ENCODE measurements at regions not wholly inside any gene's neighbourhood (a gene's known extent, or its start where the extent isn't known, plus 50 kb on each side); places are given as distances from the start of the nearest gene placed in this dataset.
A peak's percentile ranks its signal among the peaks of the same experiment; 100 is the strongest.
"Not testable (repeated sequence)": the region's sequence is repeated elsewhere in the genome, so short reads cannot be mapped to it uniquely, and the experiment has no call there.

DNA sequence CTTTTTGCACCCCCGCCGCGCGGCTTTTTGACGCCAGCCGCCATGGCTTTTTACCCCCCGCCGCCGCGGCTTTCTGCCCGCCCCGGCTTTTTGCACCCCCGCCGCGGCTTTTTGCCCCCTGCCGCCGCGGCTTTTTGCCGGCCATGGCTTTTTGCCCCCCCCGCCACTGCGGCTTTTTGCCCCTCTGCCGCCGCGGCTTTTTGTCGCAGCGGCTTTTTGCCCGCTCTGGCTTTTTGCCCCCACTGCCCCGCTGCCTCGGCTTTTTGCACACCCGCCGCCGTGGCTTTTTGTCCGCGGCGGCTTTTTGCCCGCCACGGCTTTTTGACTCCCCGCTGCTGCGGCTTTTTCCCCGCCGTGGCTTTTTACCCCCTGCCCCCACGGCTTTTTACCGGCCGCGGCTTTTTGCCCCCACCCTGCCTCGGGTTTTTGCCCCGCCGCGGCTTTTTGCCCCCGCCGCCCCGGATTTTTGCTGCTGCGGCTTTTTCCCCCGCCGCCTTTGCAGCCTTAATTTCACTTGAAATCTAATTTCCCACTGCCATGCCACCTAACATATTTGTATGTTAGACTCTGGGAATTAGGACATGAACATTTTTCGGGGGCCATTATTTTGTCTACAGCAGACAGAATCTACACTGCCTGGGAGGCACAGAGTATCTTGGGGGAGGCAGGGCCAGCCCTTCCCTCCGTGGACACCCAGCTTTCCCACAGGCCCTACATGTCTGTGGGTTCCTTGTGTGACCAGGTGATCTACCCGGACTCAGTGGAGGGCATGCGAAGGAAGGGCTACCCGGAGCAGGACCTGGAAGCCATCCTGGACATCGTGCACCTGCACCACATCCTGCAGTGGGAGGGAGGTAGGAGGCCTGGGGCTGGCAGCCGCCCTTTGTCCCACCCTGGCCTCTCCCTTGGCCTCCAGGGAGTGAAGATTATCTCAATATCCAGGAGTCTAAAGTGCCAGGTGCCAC lies 3031.0 kb upstream of the TEKT4 start:
- DNase-seq (ENCODE audit: low spot score) = no peak

DNA sequence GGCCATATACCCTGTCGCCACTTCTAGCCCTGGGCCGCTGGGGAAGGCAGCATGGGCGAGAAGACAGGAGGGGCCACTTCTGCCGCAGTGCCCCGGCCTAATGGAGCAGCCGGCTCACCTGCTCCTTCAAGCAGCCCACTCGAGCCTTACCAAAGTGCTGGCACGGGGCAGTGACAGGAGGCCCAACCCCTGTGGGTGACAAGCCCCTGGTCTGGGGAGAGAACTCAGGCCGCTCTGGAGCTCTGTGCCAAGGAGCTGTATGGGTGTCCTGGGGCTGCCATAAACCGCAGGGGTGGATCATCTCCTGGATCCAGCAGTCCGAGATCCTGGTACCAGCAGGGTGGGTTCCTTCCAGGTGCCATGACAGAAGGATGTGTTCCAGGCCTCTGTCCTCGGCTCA lies 3029.0 kb upstream of the TEKT4 start:
- not testable (repeated sequence) for DNase-seq (ENCODE audit: low spot score)

DNA sequence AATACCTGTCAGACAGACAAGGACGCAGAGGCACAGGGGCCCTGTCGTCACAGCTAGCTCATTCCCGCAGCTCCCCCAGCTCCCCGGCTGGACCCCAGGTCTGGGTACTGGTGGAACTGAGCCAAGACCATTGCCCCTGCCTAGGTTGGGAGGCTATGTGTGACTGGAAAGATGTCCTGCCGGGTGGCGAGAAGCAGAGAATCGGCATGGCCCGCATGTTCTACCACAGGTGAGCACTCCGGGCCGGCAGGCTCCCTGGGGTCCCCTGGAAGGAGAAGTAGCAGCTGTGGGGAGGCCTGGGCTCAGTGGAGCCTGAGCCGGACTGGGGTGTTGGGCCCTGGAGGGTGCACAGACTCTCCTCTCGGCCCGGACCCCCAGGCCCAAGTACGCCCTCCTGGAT lies 3028.3 kb upstream of the TEKT4 start:
- not testable (repeated sequence) for DNase-seq (ENCODE audit: low spot score)

- DNase-seq (ENCODE audit: low spot score) = not testable (repeated sequence)
Measured at GRCh38 chr2:91843723-91844450, 3027.3 kb upstream of the TEKT4 start.

DNA sequence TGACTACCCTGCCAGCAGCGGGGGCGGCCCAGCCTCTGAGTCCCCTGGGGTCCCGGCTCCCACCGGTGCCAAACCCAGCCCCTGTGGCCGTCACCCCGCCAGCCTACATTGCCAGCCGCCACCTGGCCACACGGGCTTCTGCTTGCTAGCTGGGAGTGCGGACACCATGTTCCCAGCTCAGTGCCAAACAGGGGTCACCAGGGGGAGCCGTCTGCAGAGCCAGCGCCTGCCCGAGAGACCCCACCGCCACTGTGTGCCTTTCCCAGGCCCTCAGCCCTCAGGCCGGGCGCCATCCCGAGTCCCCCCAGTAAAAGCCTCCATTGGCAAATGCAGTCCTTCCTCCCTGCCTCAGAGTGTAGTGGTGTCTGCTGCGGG lies 3026.8 kb upstream of the TEKT4 start:
- not testable (repeated sequence) for DNase-seq (ENCODE audit: low spot score)

DNA sequence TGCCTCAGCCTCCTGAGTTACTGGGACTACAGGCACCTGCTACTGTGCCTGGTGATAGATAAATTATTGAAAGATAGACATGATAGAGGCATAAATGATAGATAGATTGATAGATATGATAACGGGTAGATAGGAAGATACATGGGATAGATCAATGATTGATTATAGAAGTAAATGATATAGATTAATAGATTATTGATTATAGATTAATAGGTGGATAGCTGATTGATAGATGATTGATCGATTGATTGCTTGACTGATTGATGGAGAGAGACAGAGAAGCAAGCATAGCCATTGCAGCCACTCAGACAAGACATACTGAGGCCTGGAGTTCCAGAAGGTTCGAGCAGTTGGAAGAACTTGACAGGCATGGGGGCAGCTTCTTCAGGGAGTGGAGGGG lies 3024.8 kb upstream of the TEKT4 start:
- DNase-seq (ENCODE audit: low spot score) = not testable (repeated sequence)

DNA sequence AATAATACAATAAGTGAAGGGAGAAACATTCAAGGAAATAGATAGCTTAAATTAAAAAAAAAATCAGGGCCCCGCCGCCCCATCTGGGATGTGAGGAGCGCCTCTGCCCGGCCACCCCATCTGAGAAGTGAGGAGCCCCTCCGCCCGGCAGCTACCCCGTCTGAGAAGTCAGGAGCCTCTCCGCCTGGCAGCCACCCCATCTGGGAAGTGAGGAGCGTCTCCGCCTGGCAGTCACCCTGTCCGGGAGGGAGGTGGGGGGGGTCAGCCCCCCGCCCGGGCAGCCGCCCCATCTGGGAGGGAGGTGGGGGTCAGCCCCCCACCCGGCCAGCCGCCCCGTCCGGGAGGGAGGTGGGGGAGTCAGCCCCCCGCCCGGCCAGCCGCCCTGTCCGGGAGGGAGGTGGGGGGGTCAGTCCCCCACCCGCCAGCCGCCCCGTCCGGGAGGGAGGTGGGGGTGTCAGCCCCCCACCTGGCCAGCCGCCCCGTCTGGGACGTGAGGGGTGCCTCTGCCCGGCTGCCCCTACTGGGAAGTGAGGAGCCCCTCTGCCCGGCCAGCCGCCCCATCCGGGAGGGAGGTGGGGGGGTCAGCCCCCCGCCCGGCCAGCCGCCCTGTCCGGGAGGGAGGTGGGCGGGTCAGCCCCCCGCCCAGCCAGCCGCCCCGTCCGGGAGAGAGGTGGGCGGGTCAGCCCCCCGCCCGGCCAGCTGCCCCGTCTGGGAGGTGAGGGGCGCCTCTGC lies 3019.4 kb upstream of the TEKT4 start:
- DNase-seq (ENCODE audit: low spot score) = not testable (repeated sequence)

DNA sequence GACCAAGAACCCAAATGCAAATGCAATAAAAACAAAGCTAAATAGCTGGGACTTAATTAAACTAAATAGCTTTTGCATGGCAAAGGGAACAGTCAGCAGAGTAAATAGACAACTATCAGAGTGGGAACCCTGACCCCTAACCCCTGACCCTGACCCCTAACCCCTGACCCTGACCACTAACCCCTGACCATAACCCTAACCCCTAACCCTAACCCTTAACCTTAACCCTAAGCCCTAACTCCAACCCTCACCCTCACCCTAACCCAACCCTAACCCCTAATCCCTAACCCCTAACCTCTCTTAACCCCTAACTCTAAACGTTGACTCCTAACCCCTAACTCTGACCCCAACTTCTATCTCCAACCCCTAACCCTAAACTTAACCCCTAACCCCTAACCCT lies 3014.3 kb upstream of the TEKT4 start:
- not testable (repeated sequence) for DNase-seq (ENCODE audit: low spot score)

GRCh38 chr2:91857711-91858110 lies 3013.5 kb upstream of the TEKT4 start:
- not testable (repeated sequence) for DNase-seq (ENCODE audit: low spot score)

DNA sequence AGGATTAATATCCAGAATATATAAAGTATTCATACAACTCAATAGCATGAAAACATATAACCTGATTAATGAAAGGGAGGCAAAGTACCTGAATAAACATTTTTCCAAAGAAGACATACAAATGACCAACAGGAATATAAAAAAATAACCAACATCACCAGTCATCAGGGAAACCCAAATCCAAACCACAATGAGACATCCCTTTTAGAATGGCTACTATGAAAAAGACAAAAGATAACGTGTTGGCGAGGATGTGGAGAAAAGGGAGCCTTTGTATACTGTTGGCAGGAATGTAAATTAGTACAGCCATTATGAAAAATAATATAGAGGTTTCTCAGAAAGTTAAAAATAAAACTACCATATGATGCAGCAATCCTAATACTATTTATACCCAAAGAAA lies 2999.5 kb upstream of the TEKT4 start:
- not testable (repeated sequence) for DNase-seq (ENCODE audit: low spot score)

GRCh38 chr2:91873416-91873815 lies 2997.8 kb upstream of the TEKT4 start:
- not testable (repeated sequence) for DNase-seq (ENCODE audit: low spot score)

DNA sequence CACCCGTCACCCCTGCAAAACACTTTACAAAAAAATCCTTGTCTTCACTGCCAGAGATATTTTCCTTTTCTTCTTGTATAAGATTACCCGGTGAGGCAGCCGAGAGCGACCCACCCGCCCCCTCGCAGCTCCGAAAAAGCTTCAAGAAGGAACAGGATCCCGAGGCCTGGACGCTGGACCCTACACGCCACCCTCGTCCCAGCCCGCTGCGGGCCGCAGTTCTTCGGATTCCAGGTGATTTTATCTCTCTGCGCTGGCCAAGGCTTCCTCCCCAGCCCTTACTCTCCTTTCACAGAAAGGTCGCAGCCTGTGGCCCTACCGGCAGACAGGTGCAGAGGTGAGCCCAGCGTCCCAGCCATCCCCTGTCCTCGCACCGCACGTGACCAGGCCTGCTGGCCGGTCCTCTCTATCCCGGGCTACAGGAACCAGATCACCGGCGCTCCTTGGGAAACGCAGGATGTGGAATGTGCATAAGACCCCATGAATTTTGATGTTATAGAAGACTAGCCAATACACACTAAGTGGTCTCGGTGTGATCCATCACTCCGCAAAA lies 2993.5 kb upstream of the TEKT4 start:
- DNase-seq (ENCODE audit: low spot score) = not testable (repeated sequence)

- DNase-seq (ENCODE audit: low spot score) = peak; percentile 0
Measured at GRCh38 chr2:91895091-91895490, 2976.1 kb upstream of the TEKT4 start.

DNA sequence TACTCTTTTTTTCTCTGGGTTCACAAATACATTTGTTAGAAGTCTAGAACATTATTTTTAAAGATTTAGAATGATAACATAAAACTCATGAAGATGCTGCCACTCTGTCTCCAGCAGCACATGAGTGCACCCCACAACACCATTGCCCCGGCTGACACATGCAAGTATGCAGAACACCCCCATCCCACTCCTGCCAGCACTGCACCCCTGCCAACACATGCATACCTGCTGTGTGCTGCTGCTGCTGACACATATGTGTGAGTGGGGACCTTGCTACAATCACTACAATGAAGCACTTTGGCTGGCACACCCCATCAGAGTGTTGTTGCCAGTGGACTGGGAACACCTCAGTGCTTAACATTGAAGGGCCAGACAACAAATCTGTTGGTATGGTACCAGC lies 2953.6 kb upstream of the TEKT4 start:
- DNase-seq (ENCODE audit: low spot score) = not testable (repeated sequence)

Measured in SW480 (cell line).